ENCODE measurements at regions not wholly inside any gene's neighbourhood (a gene's known extent, or its start where the extent isn't known, plus 50 kb on each side); places are given as distances from the start of the nearest gene placed in this dataset.

- H3K9ac ChIP-seq (replicated peaks; ENCODE audit: extremely low read depth, insufficient read depth, low read length): no peak overlapping the region
- H3K27me3 ChIP-seq (ENCODE audit: control insufficient read depth in 2 of 2, insufficient read depth in 2 of 2, low read length in 2 of 2): no peaks in the 10 kb centered on the region
- no peaks in the 10 kb centered on the region for H3K79me2 ChIP-seq (ENCODE audit: control insufficient read depth, insufficient read depth, low read length)
- POLR2A ChIA-PET: no interaction called here
- no peak overlapping the region for H3K4me3 ChIP-seq (replicated peaks in 1 of 3; ENCODE audit: insufficient read depth in 1 of 3, low read depth in 1 of 3, low read length in 3 of 3)
- H4K20me1 ChIP-seq (replicated peaks; ENCODE audit: control insufficient read depth, extremely low read depth, insufficient read depth, low read length): no peaks in the 10 kb centered on the region
- no peaks in the 10 kb centered on the region for H3K36me3 ChIP-seq (ENCODE audit: control insufficient read depth in 2 of 2, extremely low read depth in 1 of 2, insufficient read depth in 2 of 2, low read length in 2 of 2)
- intact Hi-C loops (cut with micrococcal nuclease): loop anchor here (5.0 kb wide), 1 partner anchor 167 kb away; no protein-coding TSS in a partner anchor
- H3K27ac ChIP-seq (ENCODE audit: insufficient read depth, low read depth, low read length): no peak overlapping the region
- H3K9me1 ChIP-seq (replicated peaks; ENCODE audit: control insufficient read depth, extremely low read depth, insufficient read depth, low read length): no peaks in the 10 kb centered on the region
- dilution Hi-C loops (cut with MboI; ENCODE audit: extremely low pct_ligation_motif_present, low sequenced_read_pairs): no loop called here
- no peak overlapping the region for H2AFZ ChIP-seq (ENCODE audit: low read depth, low read length)
- no peak overlapping the region for H3K4me2 ChIP-seq (ENCODE audit: insufficient read depth, low read length)
- H3K9me3 ChIP-seq (replicated peaks; ENCODE audit: control insufficient read depth, insufficient read depth, low read length): no peaks in the 10 kb centered on the region
- no peak for TF ChIP-seq GATA2 (IDR thresholded peaks at IDR 0.05; ENCODE audit: insufficient read depth, insufficient read length, low read depth, low read length)
- no peaks in the 10 kb centered on the region for H3K4me1 ChIP-seq (ENCODE audit: control insufficient read depth, extremely low read depth, insufficient read depth, low read length)
- FAIRE-seq (no peak), DNase-seq (ENCODE audit: low read depth, low spot score) (no peak)
- BruUV-seq (replicated peaks): no TSS peak
- CTCF ChIA-PET: no interaction called here
Observed at GRCh38 chr17:53629188-53629587, 193.5 kb upstream of the KIF2B start.

DNA sequence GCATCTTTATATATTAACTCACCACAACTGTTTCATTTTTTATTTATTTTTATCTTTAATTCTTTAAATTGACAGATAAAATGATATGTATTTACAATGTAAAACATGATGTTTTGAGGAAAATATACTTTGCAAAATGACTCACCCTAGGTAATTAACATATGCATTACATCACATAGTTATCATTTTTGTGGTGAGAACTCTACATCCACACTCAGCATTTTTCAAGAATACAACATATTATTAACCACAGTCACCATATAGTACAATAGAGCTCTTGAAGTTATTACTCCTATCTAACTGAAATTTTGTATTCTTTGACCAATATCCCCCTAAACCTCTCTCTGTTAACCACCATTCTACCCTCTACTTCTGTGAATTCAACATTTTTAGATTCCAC is 194.7 kb upstream of the KIF2B start:
- FAIRE-seq (no peak), DNase-seq (ENCODE audit: low read depth, low spot score) (no peak)
- intact Hi-C loops (cut with micrococcal nuclease) (loop anchor here (5.0 kb wide), 1 partner anchor 166 kb away; no protein-coding TSS in a partner anchor), dilution Hi-C loops (cut with MboI; ENCODE audit: extremely low pct_ligation_motif_present, low sequenced_read_pairs) (no loop called here)
- TF ChIP-seq POLR2A (IDR thresholded peaks at IDR 0.05; ENCODE audit: low read depth, low read length): no peak
- peak; percentile 2 for TF ChIP-seq FOS (IDR thresholded peaks at IDR 0.05; ENCODE audit: borderline replicate concordance, insufficient read depth, low read length)
- CTCF ChIA-PET: no interaction called here
- H3K9ac ChIP-seq (replicated peaks; ENCODE audit: extremely low read depth, insufficient read depth, low read length): no peak overlapping the region
- H3K27me3 ChIP-seq (ENCODE audit: control insufficient read depth in 2 of 2, insufficient read depth in 2 of 2, low read length in 2 of 2): no peaks in the 10 kb centered on the region
- no peak overlapping the region for H2AFZ ChIP-seq (ENCODE audit: low read depth, low read length)
- H3K79me2 ChIP-seq (ENCODE audit: control insufficient read depth, insufficient read depth, low read length): no peaks in the 10 kb centered on the region
- BruUV-seq (replicated peaks): TSS peak; percentile 85
- H4K20me1 ChIP-seq (replicated peaks; ENCODE audit: control insufficient read depth, extremely low read depth, insufficient read depth, low read length): no peaks in the 10 kb centered on the region
- no peaks in the 10 kb centered on the region for H3K9me1 ChIP-seq (replicated peaks; ENCODE audit: control insufficient read depth, extremely low read depth, insufficient read depth, low read length)
- no peaks in the 10 kb centered on the region for H3K4me1 ChIP-seq (ENCODE audit: control insufficient read depth, extremely low read depth, insufficient read depth, low read length)
- no peaks in the 10 kb centered on the region for H3K9me3 ChIP-seq (replicated peaks; ENCODE audit: control insufficient read depth, insufficient read depth, low read length)
- no peak overlapping the region for H3K4me2 ChIP-seq (ENCODE audit: insufficient read depth, low read length)
- H3K27ac ChIP-seq (ENCODE audit: insufficient read depth, low read depth, low read length): no peak overlapping the region
- no peaks in the 10 kb centered on the region for H3K36me3 ChIP-seq (ENCODE audit: control insufficient read depth in 2 of 2, extremely low read depth in 1 of 2, insufficient read depth in 2 of 2, low read length in 2 of 2)
- no peak overlapping the region for H3K4me3 ChIP-seq (replicated peaks in 1 of 3; ENCODE audit: insufficient read depth in 1 of 3, low read depth in 1 of 3, low read length in 3 of 3)
- POLR2A ChIA-PET: no interaction called here
